Smooth muscle cell (in vitro differentiated cells): ENCODE measurements at regions not wholly inside any gene's neighbourhood (a gene's known extent, or its start where the extent isn't known, plus 50 kb on each side); places are given as distances from the start of the nearest gene placed in this dataset.

Source experiments
- DNase-seq: peaks from one replicate; lab custom pipeline; 2025; ENCODE audit not compliant: unreplicated experiment; lab: John Stamatoyannopoulos, UW
- H2AFZ ChIP-seq: fragments of 200-600 bp; sonication (generic); 2 replicates; pipeline ENCODE4 v1.6.0; 2016; ENCODE audit warnings: antibody characterized with exemption, low read depth, mild to moderate bottlenecking
- H3F3A ChIP-seq: fragments of 200-600 bp; sonication (generic); 2 replicates; pipeline ENCODE4 v1.6.0; 2017; ENCODE audit warnings: antibody characterized with exemption, low read depth
- H3K27ac ChIP-seq: fragments of 200-600 bp; sonication (generic); 2 replicates; pipeline ENCODE4 v1.5.1; 2016; ENCODE audit warnings: low read depth, mild to moderate bottlenecking
- H3K27me3 ChIP-seq: fragments of 200-600 bp; sonication (generic); 2 replicates; pipeline ENCODE4 v1.6.1; 2016; ENCODE audit warnings: low read depth, mild to moderate bottlenecking
- H3K36me3 ChIP-seq: fragments of 200-600 bp; sonication (generic); 2 replicates; pipeline ENCODE4 v1.5.1; 2016; ENCODE audit warnings: low read depth
- H3K4me1 ChIP-seq: fragments of 200-600 bp; sonication (generic); 2 replicates; pipeline ENCODE4 v1.5.1; 2016; ENCODE audit warnings: low read depth
- H3K4me2 ChIP-seq: fragments of 200-600 bp; sonication (generic); 2 replicates; pipeline ENCODE4 v1.6.0; 2016; ENCODE audit warnings: mild to moderate bottlenecking
- H3K4me3 ChIP-seq: fragments of 200-600 bp; sonication (generic); 2 replicates; pipeline ENCODE4 v1.5.1; 2016; ENCODE audit warnings: mild to moderate bottlenecking
- H3K79me2 ChIP-seq: fragments of 200-600 bp; sonication (generic); 2 replicates; pipeline ENCODE4 v1.6.0; 2016; ENCODE audit warnings: low read depth, mild to moderate bottlenecking
- H3K9ac ChIP-seq: fragments of 200-600 bp; sonication (generic); 2 replicates; pipeline ENCODE4 v1.6.0; 2016; ENCODE audit warnings: low read depth
- H3K9me3 ChIP-seq: fragments of 200-600 bp; sonication (generic); replicated peaks from 2 replicates; pipeline ENCODE4 v1.5.1; 2016; ENCODE audit warnings: low read depth
- H4K20me1 ChIP-seq: fragments of 200-600 bp; sonication (generic); 2 replicates; pipeline ENCODE4 v1.6.0; 2016; ENCODE audit warnings: low read depth
- WGBS: methylation state at CpG from one replicate; pipeline ENCODE4 v1.1.7; 2016; ENCODE audit warnings: low lambda C conversion rate; 5-methylcytosine and 5-hydroxymethylcytosine counted together
- TF ChIP-seq, protein P1 (sequence below): fragments of 200-600 bp; sonication (generic); IDR thresholded peaks from 2 replicates; pipeline ENCODE4 v1.5.1; 2017; ENCODE audit warnings: borderline replicate concordance, mild to moderate bottlenecking, antibody characterized with exemption; ENCODE audit not compliant: insufficient read depth, poor library complexity, severe bottlenecking

DNA sequence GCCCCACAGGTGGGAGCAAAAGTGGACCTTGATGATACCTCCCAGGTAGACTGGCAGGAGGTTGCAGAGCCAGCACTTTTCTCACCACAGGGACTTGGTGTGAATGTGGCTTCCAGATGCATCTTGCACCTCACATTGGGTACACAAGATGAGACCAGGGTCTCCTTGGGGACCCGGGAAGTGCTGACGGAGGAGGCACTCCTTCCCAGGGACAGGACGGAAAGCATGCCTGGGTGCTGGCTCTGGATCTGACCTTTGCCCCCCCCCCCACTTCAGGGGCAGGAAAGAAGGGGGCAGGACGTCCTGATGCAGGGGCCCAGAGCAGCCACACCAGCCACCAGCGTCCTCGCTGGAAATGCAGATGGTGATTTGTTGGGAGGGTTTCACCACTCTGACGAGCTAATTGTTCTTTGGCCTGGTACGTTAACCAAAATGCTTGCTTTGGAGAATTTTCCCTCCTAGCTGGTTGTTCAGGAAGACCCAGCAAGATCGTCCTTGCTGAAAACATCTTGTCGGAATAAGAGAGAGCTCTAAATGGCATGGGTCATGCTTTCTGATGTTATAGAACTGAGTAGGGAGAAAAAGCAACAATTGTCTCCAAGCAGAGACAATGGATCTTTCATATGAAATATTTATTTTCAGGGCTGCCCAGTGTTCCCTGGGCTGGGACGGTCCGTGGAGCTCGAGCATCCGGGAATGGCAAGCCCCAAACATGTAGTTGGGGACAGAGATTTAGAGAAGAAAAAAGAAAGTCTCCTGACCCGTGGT is 74.4 kb upstream of the PPARA start:
- Histone ChIP-seq H3K27me3 (peaks cover 9% of the 10 kb centered on the region), H3K4me2 (no peak overlapping the region), H3K79me2 (peaks cover 3% of the 10 kb centered on the region), H3F3A (peaks cover 3% of the 10 kb centered on the region), H3K4me3 (no peak overlapping the region), H3K27ac (no peak overlapping the region), H3K36me3 (no peaks in the 10 kb centered on the region), H4K20me1 (peaks cover 57% of the 10 kb centered on the region), H3K4me1 (no peaks in the 10 kb centered on the region), H2AFZ (no peak overlapping the region), H3K9ac (no peak overlapping the region), H3K9me3 (no peaks in the 10 kb centered on the region)
- WGBS = 92% methylated on average over 15 of the region's 15 CpGs
- TF ChIP-seq, protein P1, sequence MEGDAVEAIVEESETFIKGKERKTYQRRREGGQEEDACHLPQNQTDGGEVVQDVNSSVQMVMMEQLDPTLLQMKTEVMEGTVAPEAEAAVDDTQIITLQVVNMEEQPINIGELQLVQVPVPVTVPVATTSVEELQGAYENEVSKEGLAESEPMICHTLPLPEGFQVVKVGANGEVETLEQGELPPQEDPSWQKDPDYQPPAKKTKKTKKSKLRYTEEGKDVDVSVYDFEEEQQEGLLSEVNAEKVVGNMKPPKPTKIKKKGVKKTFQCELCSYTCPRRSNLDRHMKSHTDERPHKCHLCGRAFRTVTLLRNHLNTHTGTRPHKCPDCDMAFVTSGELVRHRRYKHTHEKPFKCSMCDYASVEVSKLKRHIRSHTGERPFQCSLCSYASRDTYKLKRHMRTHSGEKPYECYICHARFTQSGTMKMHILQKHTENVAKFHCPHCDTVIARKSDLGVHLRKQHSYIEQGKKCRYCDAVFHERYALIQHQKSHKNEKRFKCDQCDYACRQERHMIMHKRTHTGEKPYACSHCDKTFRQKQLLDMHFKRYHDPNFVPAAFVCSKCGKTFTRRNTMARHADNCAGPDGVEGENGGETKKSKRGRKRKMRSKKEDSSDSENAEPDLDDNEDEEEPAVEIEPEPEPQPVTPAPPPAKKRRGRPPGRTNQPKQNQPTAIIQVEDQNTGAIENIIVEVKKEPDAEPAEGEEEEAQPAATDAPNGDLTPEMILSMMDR = no peak
- DNase-seq = no peak

GRCh38 chr22:46076651-46077339 is 73.5 kb upstream of the PPARA start:
- Histone ChIP-seq H3K9me3 (no peaks in the 10 kb centered on the region), H3K27ac (no peak overlapping the region), H3K79me2 (peaks cover 3% of the 10 kb centered on the region), H3K36me3 (no peaks in the 10 kb centered on the region), H4K20me1 (peaks cover 57% of the 10 kb centered on the region), H2AFZ (no peak overlapping the region), H3K27me3 (peaks cover 9% of the 10 kb centered on the region), H3K4me3 (no peak overlapping the region), H3F3A (peaks cover 3% of the 10 kb centered on the region), H3K9ac (no peak overlapping the region), H3K4me1 (no peaks in the 10 kb centered on the region), H3K4me2 (no peak overlapping the region)
- 89% methylated on average over 23 of the region's 23 CpGs for WGBS
- DNase-seq = no peak
- TF ChIP-seq, protein P1 = no peak

GRCh38 chr22:46077669-46078099 is 72.6 kb upstream of the PPARA start:
- peaks cover 57% of the 10 kb centered on the region for H4K20me1 ChIP-seq
- H3K4me3 ChIP-seq = no peak overlapping the region
- H3K27ac ChIP-seq = no peak overlapping the region
- no peaks in the 10 kb centered on the region for H3K9me3 ChIP-seq
- no peaks in the 10 kb centered on the region for H3K36me3 ChIP-seq
- no peak overlapping the region for H3K4me2 ChIP-seq
- 86% methylated on average over 12 of the region's 12 CpGs for WGBS
- no peaks in the 10 kb centered on the region for H3F3A ChIP-seq
- TF ChIP-seq, protein P1 = no peak
- H3K4me1 ChIP-seq = no peaks in the 10 kb centered on the region
- H3K79me2 ChIP-seq = peaks cover 3% of the 10 kb centered on the region
- no peak for DNase-seq
- no peak overlapping the region for H2AFZ ChIP-seq
- peaks cover 6% of the 10 kb centered on the region for H3K27me3 ChIP-seq
- no peak overlapping the region for H3K9ac ChIP-seq
